ENCODE measurements at regions not wholly inside any gene's neighbourhood (a gene's known extent, or its start where the extent isn't known, plus 50 kb on each side); places are given as distances from the start of the nearest gene placed in this dataset.

- Histone ChIP-seq H3K9me3 (no peaks in the 10 kb centered on the region), H3K27ac (no peak overlapping the region), H3K36me3 (no peaks in the 10 kb centered on the region), H3K4me1 (no peaks in the 10 kb centered on the region), H3K27me3 (no peaks in the 10 kb centered on the region), H3K4me3 (no peak overlapping the region)
- no peak for DNase-seq
- intact Hi-C loops (cut with DNase I; ENCODE audit: low total_unique reads): no loop called here
- ATAC-seq: no peak
- TF ChIP-seq CTCF (IDR thresholded peaks at IDR 0.05 in 4 of 5, conservative IDR thresholded peaks at IDR 0.05 in 1 of 5): no peak
- no peak for TF ChIP-seq POLR2A (IDR thresholded peaks at IDR 0.05)
- in situ Hi-C loops (cut with MboI; ENCODE audit: low sequenced_read_pairs in 4 of 4): no loop called here
These were observed 183.5 kb upstream of the NFIB start for GRCh38 chr9:14497476-14497875.

GRCh38 chr9:14488421-14489190 is 174.7 kb upstream of the NFIB start:
- in situ Hi-C loops (cut with MboI; ENCODE audit: low sequenced_read_pairs in 4 of 4) (no loop called here), intact Hi-C loops (cut with DNase I; ENCODE audit: low total_unique reads) (no loop called here)
- no peak for ATAC-seq

GRCh38 chr9:14487547-14488185 is 173.7 kb upstream of the NFIB start:
- Histone ChIP-seq H3K36me3 (no peaks in the 10 kb centered on the region), H3K4me1 (no peaks in the 10 kb centered on the region), H3K27me3 (no peaks in the 10 kb centered on the region), H3K9me3 (no peaks in the 10 kb centered on the region), H3K4me3 (no peak overlapping the region), H3K27ac (no peak overlapping the region)
- TF ChIP-seq POLR2A (IDR thresholded peaks at IDR 0.05) (no peak), CTCF (IDR thresholded peaks at IDR 0.05 in 4 of 5, conservative IDR thresholded peaks at IDR 0.05 in 1 of 5) (no peak)
- in situ Hi-C loops (cut with MboI; ENCODE audit: low sequenced_read_pairs in 4 of 4): no loop called here
- intact Hi-C loops (cut with DNase I; ENCODE audit: low total_unique reads): no loop called here
- no peak for DNase-seq
- ATAC-seq: no peak

More at GRCh38 chr9:14488421-14489190, 174.7 kb upstream of the NFIB start:
- TF ChIP-seq POLR2A (IDR thresholded peaks at IDR 0.05): no peak
- no peak for TF ChIP-seq CTCF (IDR thresholded peaks at IDR 0.05 in 4 of 5, conservative IDR thresholded peaks at IDR 0.05 in 1 of 5)
- Histone ChIP-seq H3K27ac (no peak overlapping the region), H3K4me3 (no peak overlapping the region), H3K4me1 (no peaks in the 10 kb centered on the region), H3K27me3 (no peaks in the 10 kb centered on the region), H3K36me3 (no peaks in the 10 kb centered on the region), H3K9me3 (no peaks in the 10 kb centered on the region)
- no peak for DNase-seq

- in situ Hi-C loops (cut with MboI; ENCODE audit: low sequenced_read_pairs in 4 of 4) (no loop called here), intact Hi-C loops (cut with DNase I; ENCODE audit: low total_unique reads) (no loop called here)
- Histone ChIP-seq H3K27me3 (no peaks in the 10 kb centered on the region), H3K4me1 (no peaks in the 10 kb centered on the region), H3K27ac (no peak overlapping the region), H3K36me3 (no peaks in the 10 kb centered on the region), H3K4me3 (no peak overlapping the region), H3K9me3 (no peaks in the 10 kb centered on the region)
- no peak for ATAC-seq
- no peak for DNase-seq
- TF ChIP-seq POLR2A (IDR thresholded peaks at IDR 0.05) (no peak), CTCF (IDR thresholded peaks at IDR 0.05 in 4 of 5, conservative IDR thresholded peaks at IDR 0.05 in 1 of 5) (no peak)
These were observed 171.4 kb upstream of the NFIB start for GRCh38 chr9:14485366-14485765.

Data from gastrocnemius medialis (tissue), 4 donors.